Right lobe of liver (tissue), 4 donors: ENCODE measurements at regions not wholly inside any gene's neighbourhood (a gene's known extent, or its start where the extent isn't known, plus 50 kb on each side); places are given as distances from the start of the nearest gene placed in this dataset.

ENCODE experiments used
- POLR2A ChIP-seq: fragments of 450-650 bp; IDR thresholded peaks from one replicate; pipeline ENCODE4 v1.6.1; 2017; ENCODE audit warnings: antibody characterized with exemption, mild to moderate bottlenecking
- TF ChIP-seq, protein P1 (sequence below), 4 donors: fragments of 200-600 bp in 3 of 4; fragments of 450-650 bp in 1 of 4; IDR thresholded peaks; one replicate each; pipeline versions ENCODE4 v1.5.1 to v1.8.0; 2016 to 2022; ENCODE audit warnings: antibody characterized with exemption in 4 of 4, mild to moderate bottlenecking in 2 of 4
- donor health status: DM: no; HTN: no; CAD: no.
- donor health status: DM: no; HTN: no; CAD: no.
- donor health status: DM: no; HTN: yes; CAD: no.

DNA sequence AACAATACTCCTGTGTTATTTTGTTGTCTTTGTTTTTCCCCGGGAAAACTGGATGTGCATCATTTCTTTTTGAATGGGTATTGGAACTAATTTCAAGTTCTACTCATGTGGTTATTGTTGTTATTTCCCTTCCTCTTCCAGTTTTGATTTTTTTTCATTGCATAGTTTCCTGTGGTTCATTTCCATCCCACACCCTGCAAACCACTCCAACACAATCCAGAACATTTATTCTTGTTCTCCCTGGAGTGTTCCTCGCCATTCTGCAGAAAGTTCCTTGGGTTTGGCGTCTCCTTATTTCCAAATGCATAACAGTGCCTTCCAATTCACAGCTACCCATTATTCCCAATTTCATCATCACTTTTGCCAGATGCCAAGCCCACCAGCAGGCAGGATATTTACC is 775.1 kb downstream of the TNS3 start:
- TF ChIP-seq, protein P1, sequence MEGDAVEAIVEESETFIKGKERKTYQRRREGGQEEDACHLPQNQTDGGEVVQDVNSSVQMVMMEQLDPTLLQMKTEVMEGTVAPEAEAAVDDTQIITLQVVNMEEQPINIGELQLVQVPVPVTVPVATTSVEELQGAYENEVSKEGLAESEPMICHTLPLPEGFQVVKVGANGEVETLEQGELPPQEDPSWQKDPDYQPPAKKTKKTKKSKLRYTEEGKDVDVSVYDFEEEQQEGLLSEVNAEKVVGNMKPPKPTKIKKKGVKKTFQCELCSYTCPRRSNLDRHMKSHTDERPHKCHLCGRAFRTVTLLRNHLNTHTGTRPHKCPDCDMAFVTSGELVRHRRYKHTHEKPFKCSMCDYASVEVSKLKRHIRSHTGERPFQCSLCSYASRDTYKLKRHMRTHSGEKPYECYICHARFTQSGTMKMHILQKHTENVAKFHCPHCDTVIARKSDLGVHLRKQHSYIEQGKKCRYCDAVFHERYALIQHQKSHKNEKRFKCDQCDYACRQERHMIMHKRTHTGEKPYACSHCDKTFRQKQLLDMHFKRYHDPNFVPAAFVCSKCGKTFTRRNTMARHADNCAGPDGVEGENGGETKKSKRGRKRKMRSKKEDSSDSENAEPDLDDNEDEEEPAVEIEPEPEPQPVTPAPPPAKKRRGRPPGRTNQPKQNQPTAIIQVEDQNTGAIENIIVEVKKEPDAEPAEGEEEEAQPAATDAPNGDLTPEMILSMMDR (IDR thresholded peaks at IDR 0.05), result no peak
- TF ChIP-seq POLR2A, result no peak
